HL-60 (cell line): ENCODE measurements at regions not wholly inside any gene's neighbourhood (a gene's known extent, or its start where the extent isn't known, plus 50 kb on each side); places are given as distances from the start of the nearest gene placed in this dataset.

Experiments used
- DNase-seq, 2 experiments: peaks; one replicate each; pipeline ENCODE4 v3.0.0-alpha.2; 2010 to 2020; ENCODE audit warnings: low read depth in 1 of 2, low spot score in 1 of 2
- H3K27ac ChIP-seq: fragments of 250-450 bp; sonication (Bioruptor Pico); replicated peaks from 2 replicates; pipeline ENCODE4 v1.5.1; 2020; ENCODE audit warnings: mild to moderate bottlenecking, moderate library complexity
- H3K27me3 ChIP-seq: fragments of 250-450 bp; sonication (Bioruptor Pico); 2 replicates; pipeline ENCODE4 v1.5.1; 2021; ENCODE audit warnings: mild to moderate bottlenecking, moderate library complexity; ENCODE audit not compliant: insufficient read depth, poor library complexity, severe bottlenecking
- H3K4me3 ChIP-seq: replicated peaks from 2 replicates; pipeline ENCODE4 v1.5.1; 2011; ENCODE audit warnings: mild to moderate bottlenecking, control low read depth, low read length; ENCODE audit not compliant: insufficient read depth
- GABPA ChIP-seq: IDR thresholded peaks from 2 replicates; pipeline ENCODE4 v1.6.1; 2012; ENCODE audit warnings: low read depth
- POLR2AphosphoS5 ChIP-seq: IDR thresholded peaks from 2 replicates; pipeline ENCODE4 v1.6.1; 2012; ENCODE audit warnings: low read depth
- SPI1 ChIP-seq: IDR thresholded peaks from 2 replicates; pipeline ENCODE4 v1.6.1; 2012; ENCODE audit warnings: low read depth, mild to moderate bottlenecking, borderline replicate concordance
- TF ChIP-seq, protein P1 (sequence below): IDR thresholded peaks from 2 replicates; pipeline ENCODE4 v1.6.1; 2012; ENCODE audit warnings: low read depth; ENCODE audit not compliant: insufficient replicate concordance
- TF ChIP-seq, protein P2 (sequence below): IDR thresholded peaks from one replicate; pipeline ENCODE4 v1.5.1; 2011; ENCODE audit warnings: low read length, control low read depth, inconsistent platforms; ENCODE audit not compliant: insufficient read depth

DNA sequence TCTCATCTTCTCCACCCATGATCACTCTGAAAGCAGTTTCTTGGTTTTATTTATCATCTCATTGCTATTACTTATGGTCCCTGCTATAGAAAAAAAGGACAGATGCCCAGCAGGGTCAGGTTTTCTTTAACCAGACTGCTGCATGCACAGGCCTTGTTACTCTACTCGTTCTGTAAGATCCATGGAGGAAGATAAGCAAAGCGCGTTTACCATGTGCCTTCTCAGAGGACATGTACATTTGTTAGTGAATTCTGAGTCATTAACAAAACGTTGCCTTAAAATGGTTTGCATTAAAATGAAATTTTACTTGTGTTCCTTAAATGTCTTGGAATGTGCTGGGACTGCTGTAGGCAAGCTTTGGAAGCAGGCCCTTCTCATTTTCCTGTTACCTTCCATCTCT, 657.3 kb upstream of the KCNMB2 start:
- no peak for DNase-seq
- Histone ChIP-seq H3K27ac (no peak overlapping the region), H3K4me3 (no peak overlapping the region), H3K27me3 (no peaks in the 10 kb centered on the region)
- TF ChIP-seq POLR2AphosphoS5: no peak
- TF ChIP-seq GABPA: no peak
- TF ChIP-seq, protein P1, sequence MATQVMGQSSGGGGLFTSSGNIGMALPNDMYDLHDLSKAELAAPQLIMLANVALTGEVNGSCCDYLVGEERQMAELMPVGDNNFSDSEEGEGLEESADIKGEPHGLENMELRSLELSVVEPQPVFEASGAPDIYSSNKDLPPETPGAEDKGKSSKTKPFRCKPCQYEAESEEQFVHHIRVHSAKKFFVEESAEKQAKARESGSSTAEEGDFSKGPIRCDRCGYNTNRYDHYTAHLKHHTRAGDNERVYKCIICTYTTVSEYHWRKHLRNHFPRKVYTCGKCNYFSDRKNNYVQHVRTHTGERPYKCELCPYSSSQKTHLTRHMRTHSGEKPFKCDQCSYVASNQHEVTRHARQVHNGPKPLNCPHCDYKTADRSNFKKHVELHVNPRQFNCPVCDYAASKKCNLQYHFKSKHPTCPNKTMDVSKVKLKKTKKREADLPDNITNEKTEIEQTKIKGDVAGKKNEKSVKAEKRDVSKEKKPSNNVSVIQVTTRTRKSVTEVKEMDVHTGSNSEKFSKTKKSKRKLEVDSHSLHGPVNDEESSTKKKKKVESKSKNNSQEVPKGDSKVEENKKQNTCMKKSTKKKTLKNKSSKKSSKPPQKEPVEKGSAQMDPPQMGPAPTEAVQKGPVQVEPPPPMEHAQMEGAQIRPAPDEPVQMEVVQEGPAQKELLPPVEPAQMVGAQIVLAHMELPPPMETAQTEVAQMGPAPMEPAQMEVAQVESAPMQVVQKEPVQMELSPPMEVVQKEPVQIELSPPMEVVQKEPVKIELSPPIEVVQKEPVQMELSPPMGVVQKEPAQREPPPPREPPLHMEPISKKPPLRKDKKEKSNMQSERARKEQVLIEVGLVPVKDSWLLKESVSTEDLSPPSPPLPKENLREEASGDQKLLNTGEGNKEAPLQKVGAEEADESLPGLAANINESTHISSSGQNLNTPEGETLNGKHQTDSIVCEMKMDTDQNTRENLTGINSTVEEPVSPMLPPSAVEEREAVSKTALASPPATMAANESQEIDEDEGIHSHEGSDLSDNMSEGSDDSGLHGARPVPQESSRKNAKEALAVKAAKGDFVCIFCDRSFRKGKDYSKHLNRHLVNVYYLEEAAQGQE: no peak
- no peak for TF ChIP-seq SPI1
- TF ChIP-seq, protein P2, sequence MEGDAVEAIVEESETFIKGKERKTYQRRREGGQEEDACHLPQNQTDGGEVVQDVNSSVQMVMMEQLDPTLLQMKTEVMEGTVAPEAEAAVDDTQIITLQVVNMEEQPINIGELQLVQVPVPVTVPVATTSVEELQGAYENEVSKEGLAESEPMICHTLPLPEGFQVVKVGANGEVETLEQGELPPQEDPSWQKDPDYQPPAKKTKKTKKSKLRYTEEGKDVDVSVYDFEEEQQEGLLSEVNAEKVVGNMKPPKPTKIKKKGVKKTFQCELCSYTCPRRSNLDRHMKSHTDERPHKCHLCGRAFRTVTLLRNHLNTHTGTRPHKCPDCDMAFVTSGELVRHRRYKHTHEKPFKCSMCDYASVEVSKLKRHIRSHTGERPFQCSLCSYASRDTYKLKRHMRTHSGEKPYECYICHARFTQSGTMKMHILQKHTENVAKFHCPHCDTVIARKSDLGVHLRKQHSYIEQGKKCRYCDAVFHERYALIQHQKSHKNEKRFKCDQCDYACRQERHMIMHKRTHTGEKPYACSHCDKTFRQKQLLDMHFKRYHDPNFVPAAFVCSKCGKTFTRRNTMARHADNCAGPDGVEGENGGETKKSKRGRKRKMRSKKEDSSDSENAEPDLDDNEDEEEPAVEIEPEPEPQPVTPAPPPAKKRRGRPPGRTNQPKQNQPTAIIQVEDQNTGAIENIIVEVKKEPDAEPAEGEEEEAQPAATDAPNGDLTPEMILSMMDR: no peak

DNA sequence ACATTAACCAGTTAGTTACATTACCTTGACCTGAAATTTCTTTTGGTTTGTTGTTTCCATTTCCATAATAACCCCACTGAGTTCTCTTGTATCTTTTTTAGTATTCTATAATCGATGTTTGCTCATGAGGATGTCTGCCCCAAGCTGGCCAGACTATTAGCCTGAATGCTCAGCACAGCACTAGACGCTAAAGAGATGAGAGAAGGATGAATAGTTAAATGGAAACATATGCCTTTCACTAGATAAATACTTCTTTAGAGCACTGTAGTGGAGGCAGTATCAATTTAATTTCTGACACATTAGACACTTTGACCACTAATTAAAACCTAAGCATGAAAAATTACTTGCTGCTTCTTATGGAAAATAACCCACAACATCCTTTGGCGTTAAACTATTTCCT, 654.9 kb upstream of the KCNMB2 start:
- DNase-seq: no peak
- no peak overlapping the region for H3K27ac ChIP-seq
- H3K27me3 ChIP-seq: no peaks in the 10 kb centered on the region
- TF ChIP-seq SPI1: no peak
- TF ChIP-seq, protein P1: no peak
- no peak for TF ChIP-seq GABPA
- TF ChIP-seq, protein P2: no peak
- TF ChIP-seq POLR2AphosphoS5: no peak
- H3K4me3 ChIP-seq: no peak overlapping the region

GRCh38 chr3:177882124-177882648, 654.0 kb upstream of the KCNMB2 start:
- TF ChIP-seq GABPA: no peak

GRCh38 chr3:177883091-177883490, 653.1 kb upstream of the KCNMB2 start:
- Histone ChIP-seq H3K27me3 (no peaks in the 10 kb centered on the region), H3K4me3 (no peak overlapping the region), H3K27ac (no peak overlapping the region)
- TF ChIP-seq SPI1 (no peak), POLR2AphosphoS5 (no peak), GABPA (no peak)
- TF ChIP-seq, protein P1: no peak
- TF ChIP-seq, protein P2: no peak
- no peak for DNase-seq

More at GRCh38 chr3:177882124-177882648, 654.0 kb upstream of the KCNMB2 start:
- Histone ChIP-seq H3K4me3 (no peak overlapping the region), H3K27me3 (no peaks in the 10 kb centered on the region), H3K27ac (no peak overlapping the region)
- no peak for DNase-seq
